ENCODE measurements at regions not wholly inside any gene's neighbourhood (a gene's known extent, or its start where the extent isn't known, plus 50 kb on each side); places are given as distances from the start of the nearest gene placed in this dataset.

- no peak for DNase-seq
- no peaks in the 10 kb centered on the region for H3K4me1 Mint-ChIP-seq (ENCODE audit: low read depth)
- CTCF ChIA-PET, result no interaction called here
- H3K36me3 Mint-ChIP-seq (ENCODE audit: low read depth), result no peaks in the 10 kb centered on the region
- intact Hi-C loops (cut with micrococcal nuclease), result no loop called here
- no peaks in the 10 kb centered on the region for H3K27me3 Mint-ChIP-seq (ENCODE audit: low read depth)
- no peak overlapping the region for H3K4me3 Mint-ChIP-seq
- H3K9me3 Mint-ChIP-seq, result no peaks in the 10 kb centered on the region
- no peak overlapping the region for H3K27ac Mint-ChIP-seq
Observed at GRCh38 chr10:83806717-83807116, 332.6 kb upstream of the GHITM start.

- no peak for DNase-seq
- H3K36me3 Mint-ChIP-seq (ENCODE audit: low read depth), result no peaks in the 10 kb centered on the region
- no peaks in the 10 kb centered on the region for H3K27me3 Mint-ChIP-seq (ENCODE audit: low read depth)
- H3K4me3 Mint-ChIP-seq, result no peak overlapping the region
- CTCF ChIA-PET, result interaction anchor here (0.6 kb wide), 1 partner anchor 543 kb away, joined by 5 read pairs; no protein-coding TSS in a partner anchor
- intact Hi-C loops (cut with micrococcal nuclease), result no loop called here
- no peaks in the 10 kb centered on the region for H3K9me3 Mint-ChIP-seq
- H3K27ac Mint-ChIP-seq, result no peak overlapping the region
- no peaks in the 10 kb centered on the region for H3K4me1 Mint-ChIP-seq (ENCODE audit: low read depth)
Observed at GRCh38 chr10:83809001-83809400, 330.3 kb upstream of the GHITM start.

GRCh38 chr10:83816942-83817341 lies 322.4 kb upstream of the GHITM start:
- Mint-ChIP-seq H3K9me3 (no peaks in the 10 kb centered on the region), H3K27me3 (ENCODE audit: low read depth) (no peaks in the 10 kb centered on the region), H3K27ac (no peak overlapping the region), H3K36me3 (ENCODE audit: low read depth) (no peaks in the 10 kb centered on the region), H3K4me1 (ENCODE audit: low read depth) (no peaks in the 10 kb centered on the region), H3K4me3 (no peak overlapping the region)
- no peak for DNase-seq
- CTCF ChIA-PET, result interaction anchor here (0.9 kb wide), 1 partner anchor 37 kb away, joined by 4 read pairs; no protein-coding TSS in a partner anchor
- intact Hi-C loops (cut with micrococcal nuclease), result no loop called here

GRCh38 chr10:83817797-83818196 lies 321.5 kb upstream of the GHITM start:
- DNase-seq, result no peak
- CTCF ChIA-PET, result no interaction called here
- no peaks in the 10 kb centered on the region for H3K36me3 Mint-ChIP-seq (ENCODE audit: low read depth)
- H3K27ac Mint-ChIP-seq, result no peak overlapping the region
- no peaks in the 10 kb centered on the region for H3K27me3 Mint-ChIP-seq (ENCODE audit: low read depth)
- H3K4me1 Mint-ChIP-seq (ENCODE audit: low read depth), result no peaks in the 10 kb centered on the region
- H3K9me3 Mint-ChIP-seq, result no peaks in the 10 kb centered on the region
- no peak overlapping the region for H3K4me3 Mint-ChIP-seq
- intact Hi-C loops (cut with micrococcal nuclease), result no loop called here

GRCh38 chr10:83819609-83820008 lies 319.7 kb upstream of the GHITM start:
- CTCF ChIA-PET, result interaction anchor here (0.6 kb wide), 1 partner anchor 59 kb away, joined by 3 read pairs; no protein-coding TSS in a partner anchor
- H3K4me1 Mint-ChIP-seq (ENCODE audit: low read depth), result no peaks in the 10 kb centered on the region
- H3K36me3 Mint-ChIP-seq (ENCODE audit: low read depth), result no peaks in the 10 kb centered on the region
- H3K27ac Mint-ChIP-seq, result no peak overlapping the region
- H3K4me3 Mint-ChIP-seq, result no peak overlapping the region
- DNase-seq, result no peak
- no peaks in the 10 kb centered on the region for H3K9me3 Mint-ChIP-seq
- H3K27me3 Mint-ChIP-seq (ENCODE audit: low read depth), result no peaks in the 10 kb centered on the region
- intact Hi-C loops (cut with micrococcal nuclease), result no loop called here

GRCh38 chr10:83820033-83820432 lies 319.3 kb upstream of the GHITM start:
- Mint-ChIP-seq H3K36me3 (ENCODE audit: low read depth) (no peaks in the 10 kb centered on the region), H3K9me3 (no peaks in the 10 kb centered on the region), H3K4me1 (ENCODE audit: low read depth) (no peaks in the 10 kb centered on the region), H3K27me3 (ENCODE audit: low read depth) (no peaks in the 10 kb centered on the region), H3K4me3 (no peak overlapping the region), H3K27ac (no peak overlapping the region)
- intact Hi-C loops (cut with micrococcal nuclease), result no loop called here
- DNase-seq, result no peak
- CTCF ChIA-PET, result interaction anchor here (0.6 kb wide), 1 partner anchor 60 kb away, joined by 3 read pairs; no protein-coding TSS in a partner anchor

- H3K27ac Mint-ChIP-seq, result no peak overlapping the region
- no peak overlapping the region for H3K4me3 Mint-ChIP-seq
- CTCF ChIA-PET, result interaction anchor here (0.7 kb wide), 2 partner anchors 13 to 17 kb away, joined by 3 to 4 read pairs; no protein-coding TSS in a partner anchor
- no peaks in the 10 kb centered on the region for H3K4me1 Mint-ChIP-seq (ENCODE audit: low read depth)
- H3K27me3 Mint-ChIP-seq (ENCODE audit: low read depth), result no peaks in the 10 kb centered on the region
- H3K36me3 Mint-ChIP-seq (ENCODE audit: low read depth), result no peaks in the 10 kb centered on the region
- no peaks in the 10 kb centered on the region for H3K9me3 Mint-ChIP-seq
- intact Hi-C loops (cut with micrococcal nuclease), result no loop called here
- DNase-seq, result no peak
Observed at GRCh38 chr10:83824099-83824498, 315.2 kb upstream of the GHITM start.

GRCh38 chr10:83834096-83834495 lies 305.2 kb upstream of the GHITM start:
- Mint-ChIP-seq H3K4me3 (no peak overlapping the region), H3K27me3 (ENCODE audit: low read depth) (no peaks in the 10 kb centered on the region), H3K9me3 (no peaks in the 10 kb centered on the region), H3K36me3 (ENCODE audit: low read depth) (no peaks in the 10 kb centered on the region), H3K27ac (no peak overlapping the region), H3K4me1 (ENCODE audit: low read depth) (no peaks in the 10 kb centered on the region)
- CTCF ChIA-PET, result no interaction called here
- DNase-seq, result no peak
- intact Hi-C loops (cut with micrococcal nuclease), result no loop called here

- CTCF ChIA-PET, result no interaction called here
- Mint-ChIP-seq H3K27ac (no peak overlapping the region), H3K27me3 (ENCODE audit: low read depth) (no peaks in the 10 kb centered on the region), H3K9me3 (no peaks in the 10 kb centered on the region), H3K36me3 (ENCODE audit: low read depth) (no peaks in the 10 kb centered on the region), H3K4me1 (ENCODE audit: low read depth) (no peaks in the 10 kb centered on the region), H3K4me3 (no peak overlapping the region)
- DNase-seq, result no peak
- intact Hi-C loops (cut with micrococcal nuclease), result no loop called here
Observed at GRCh38 chr10:83835945-83836745, 303.2 kb upstream of the GHITM start.

- H3K9me3 Mint-ChIP-seq, result peaks cover 4% of the 10 kb centered on the region
- H3K27ac Mint-ChIP-seq, result no peak overlapping the region
- DNase-seq, result no peak
- no peaks in the 10 kb centered on the region for H3K27me3 Mint-ChIP-seq (ENCODE audit: low read depth)
- intact Hi-C loops (cut with micrococcal nuclease), result no loop called here
- CTCF ChIA-PET, result interaction anchor here (0.6 kb wide), 1 partner anchor 356 kb away, joined by 3 read pairs; no protein-coding TSS in a partner anchor
- H3K36me3 Mint-ChIP-seq (ENCODE audit: low read depth), result no peaks in the 10 kb centered on the region
- no peaks in the 10 kb centered on the region for H3K4me1 Mint-ChIP-seq (ENCODE audit: low read depth)
- no peak overlapping the region for H3K4me3 Mint-ChIP-seq
Observed at GRCh38 chr10:83848677-83849076, 290.6 kb upstream of the GHITM start.

- Mint-ChIP-seq H3K27ac (no peak overlapping the region), H3K9me3 (peaks cover 4% of the 10 kb centered on the region), H3K27me3 (ENCODE audit: low read depth) (no peaks in the 10 kb centered on the region), H3K36me3 (ENCODE audit: low read depth) (no peaks in the 10 kb centered on the region), H3K4me3 (no peak overlapping the region), H3K4me1 (ENCODE audit: low read depth) (no peaks in the 10 kb centered on the region)
- CTCF ChIA-PET, result no interaction called here
- intact Hi-C loops (cut with micrococcal nuclease), result no loop called here
- no peak for DNase-seq
Observed at GRCh38 chr10:83849150-83849549, 290.2 kb upstream of the GHITM start.

GRCh38 chr10:83852146-83852545 lies 287.2 kb upstream of the GHITM start:
- no peaks in the 10 kb centered on the region for H3K27me3 Mint-ChIP-seq (ENCODE audit: low read depth)
- H3K36me3 Mint-ChIP-seq (ENCODE audit: low read depth), result no peaks in the 10 kb centered on the region
- H3K27ac Mint-ChIP-seq, result no peak overlapping the region
- no peak overlapping the region for H3K4me3 Mint-ChIP-seq
- no peak for DNase-seq
- intact Hi-C loops (cut with micrococcal nuclease), result no loop called here
- peaks cover 3% of the 10 kb centered on the region for H3K9me3 Mint-ChIP-seq
- no peaks in the 10 kb centered on the region for H3K4me1 Mint-ChIP-seq (ENCODE audit: low read depth)
- CTCF ChIA-PET, result interaction anchor here (0.8 kb wide), 1 partner anchor 19 kb away, joined by 4 read pairs; no protein-coding TSS in a partner anchor

GRCh38 chr10:83862723-83863122 lies 276.6 kb upstream of the GHITM start:
- Mint-ChIP-seq H3K27ac (no peak overlapping the region), H3K4me3 (no peak overlapping the region), H3K4me1 (ENCODE audit: low read depth) (no peaks in the 10 kb centered on the region), H3K27me3 (ENCODE audit: low read depth) (peaks cover 7% of the 10 kb centered on the region), H3K9me3 (no peaks in the 10 kb centered on the region), H3K36me3 (ENCODE audit: low read depth) (no peaks in the 10 kb centered on the region)
- DNase-seq, result no peak
- CTCF ChIA-PET, result interaction anchor here (1.3 kb wide), 1 partner anchor 8 kb away, joined by 7 read pairs; no protein-coding TSS in a partner anchor
- intact Hi-C loops (cut with micrococcal nuclease), result no loop called here

Measured in activated naive CD4-positive, alpha-beta T cell treated with anti-CD3 and anti-CD28 coated beads for 36 hours (primary cell).